A549 (cell line): ENCODE measurements at regions not wholly inside any gene's neighbourhood (a gene's known extent, or its start where the extent isn't known, plus 50 kb on each side); places are given as distances from the start of the nearest gene placed in this dataset.

Source experiments
- BHLHE40 ChIP-seq: IDR thresholded peaks from 2 replicates; pipeline ENCODE4 v1.6.1; 2012; ENCODE audit warnings: low read depth, low read length, inconsistent platforms
- CTCF ChIP-seq: fragments of >200 bp; sonication (Bioruptor Twin); formaldehyde crosslinking; IDR thresholded peaks from 3 replicates; pipeline ENCODE4 v1.5.1; 2016
- EP300 ChIP-seq, 2 experiments: fragments of >200 bp; sonication (Bioruptor Twin); formaldehyde crosslinking; IDR thresholded peaks; 2 replicates in 1 of 2; 3 replicates in 1 of 2; pipeline ENCODE4 v1.6.1; 2016 to 2017
- FOSL2 ChIP-seq, 2 experiments: fragments of 450-650 bp in 1 of 2; fragments of >200 bp in 1 of 2; sonication (Bioruptor Twin) in 1 of 2; formaldehyde crosslinking; IDR thresholded peaks; 2 replicates each; pipeline versions ENCODE4 v1.5.0 to v1.6.1; 2016 to 2020; ENCODE audit warnings: mild to moderate bottlenecking in 1 of 2, moderate library complexity in 1 of 2
- JUNB ChIP-seq: fragments of >200 bp; sonication (Bioruptor Twin); formaldehyde crosslinking; IDR thresholded peaks from 2 replicates; pipeline ENCODE4 v1.6.1; 2016
- NFE2L2 ChIP-seq: fragments of 150-350 bp; conservative IDR thresholded peaks from 2 replicates; pipeline ENCODE4 v1.6.1; 2014; ENCODE audit warnings: low read length
- PHF8 ChIP-seq: fragments of 200-600 bp; sonication (generic); IDR thresholded peaks from 2 replicates; pipeline ENCODE4 v1.6.1; 2016; ENCODE audit warnings: low read depth, mild to moderate bottlenecking, antibody characterized with exemption, moderate library complexity, borderline replicate concordance
- POLR2A ChIP-seq: IDR thresholded peaks from 2 replicates; pipeline ENCODE4 v1.6.1; 2012; ENCODE audit warnings: mild to moderate bottlenecking, low read length
- RAD21 ChIP-seq, 2 experiments: fragments of >200 bp in 1 of 2; sonication (Bioruptor Twin) in 1 of 2; formaldehyde crosslinking in 1 of 2; IDR thresholded peaks in 1 of 2; conservative IDR thresholded peaks in 1 of 2; 2 replicates in 1 of 2; 3 replicates in 1 of 2; pipeline ENCODE4 v1.6.1; 2012 to 2018; ENCODE audit warnings: inconsistent platforms in 1 of 2
- RARB ChIP-seq: fragments of 250-450 bp; sonication (Bioruptor Pico); IDR thresholded peaks from 2 replicates; pipeline ENCODE4 v1.8.0; 2021; ENCODE audit warnings: mild to moderate bottlenecking, moderate library complexity
- RFX5 ChIP-seq: fragments of 450-650 bp; IDR thresholded peaks from 2 replicates; pipeline ENCODE4 v1.7.1; 2014; ENCODE audit warnings: antibody characterized with exemption, mild to moderate bottlenecking, moderate library complexity
- SMC3 ChIP-seq: fragments of >200 bp; sonication (Bioruptor Twin); formaldehyde crosslinking; IDR thresholded peaks from 3 replicates; pipeline ENCODE4 v1.6.1; 2018; ENCODE audit warnings: inconsistent platforms
- TF ChIP-seq, protein P1 (sequence below): fragments of >200 bp; sonication (Bioruptor Twin); formaldehyde crosslinking; IDR thresholded peaks from 3 replicates; pipeline ENCODE4 v1.6.1; 2016

DNA sequence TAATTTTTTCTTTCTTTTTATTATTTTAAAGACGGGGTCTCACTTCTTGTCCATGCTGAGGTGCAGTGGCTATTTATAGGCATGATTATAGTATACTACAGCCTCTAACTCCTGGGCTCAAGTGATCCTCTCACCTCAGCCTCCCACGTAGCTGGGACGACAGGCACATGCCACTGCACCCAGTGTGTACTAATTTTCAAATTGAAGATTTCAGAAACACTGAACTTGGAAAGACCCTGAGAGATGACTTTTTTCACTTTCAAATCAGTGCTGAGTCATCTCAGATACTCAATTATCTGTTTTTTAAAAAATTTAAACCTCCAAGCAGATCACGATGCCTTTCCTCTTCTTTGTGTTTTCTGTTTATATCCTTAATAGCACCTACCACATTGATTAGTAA is 53.7 kb upstream of the COCH start:
- TF ChIP-seq CTCF (no peak), POLR2A (no peak), RAD21 (conservative IDR thresholded peaks at IDR 0.05 in 1 of 2, IDR thresholded peaks at IDR 0.05 in 1 of 2) (no peak), RFX5 (no peak), NFE2L2 (no peak), EP300 (IDR thresholded peaks at IDR 0.05) (no peak), RARB (CRISPR knock-in tag) (no peak), PHF8 (no peak), SMC3 (no peak), JUNB (no peak), BHLHE40 (no peak), FOSL2 (IDR thresholded peaks at IDR 0.05) (no peak), FOSL2 (CRISPR knock-in tag; IDR thresholded peaks at IDR 0.05) (no peak)
- TF ChIP-seq, protein P1, sequence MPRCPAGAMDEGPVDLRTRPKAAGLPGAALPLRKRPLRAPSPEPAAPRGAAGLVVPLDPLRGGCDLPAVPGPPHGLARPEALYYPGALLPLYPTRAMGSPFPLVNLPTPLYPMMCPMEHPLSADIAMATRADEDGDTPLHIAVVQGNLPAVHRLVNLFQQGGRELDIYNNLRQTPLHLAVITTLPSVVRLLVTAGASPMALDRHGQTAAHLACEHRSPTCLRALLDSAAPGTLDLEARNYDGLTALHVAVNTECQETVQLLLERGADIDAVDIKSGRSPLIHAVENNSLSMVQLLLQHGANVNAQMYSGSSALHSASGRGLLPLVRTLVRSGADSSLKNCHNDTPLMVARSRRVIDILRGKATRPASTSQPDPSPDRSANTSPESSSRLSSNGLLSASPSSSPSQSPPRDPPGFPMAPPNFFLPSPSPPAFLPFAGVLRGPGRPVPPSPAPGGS = no peak
